IMR-90 (cell line): ENCODE measurements at regions not wholly inside any gene's neighbourhood (a gene's known extent, or its start where the extent isn't known, plus 50 kb on each side); places are given as distances from the start of the nearest gene placed in this dataset.

ENCODE experiments used
- BHLHE40 ChIP-seq: fragments of 150-350 bp; IDR thresholded peaks from 2 replicates; pipeline ENCODE4 v1.6.1; 2016; ENCODE audit warnings: mild to moderate bottlenecking, low read depth, low read length
- CEBPB ChIP-seq: IDR thresholded peaks from 2 replicates; pipeline ENCODE4 v1.6.1; 2012; ENCODE audit warnings: low read depth, low read length, improper control_type of control experiment
- CHD1 ChIP-seq: IDR thresholded peaks from 2 replicates; pipeline ENCODE4 v1.6.1; 2012; ENCODE audit warnings: low read depth, low read length, improper control_type of control experiment
- MAFK ChIP-seq: IDR thresholded peaks from 2 replicates; pipeline ENCODE4 v1.6.1; 2012; ENCODE audit warnings: low read depth, low read length, improper control_type of control experiment
- MXI1 ChIP-seq: IDR thresholded peaks from 2 replicates; pipeline ENCODE4 v1.6.1; 2012; ENCODE audit warnings: low read depth, mild to moderate bottlenecking, low read length, moderate library complexity, borderline replicate concordance
- POLR2A ChIP-seq: IDR thresholded peaks from 2 replicates; pipeline ENCODE4 v1.6.1; 2012; ENCODE audit warnings: mild to moderate bottlenecking, low read depth, low read length
- RAD21 ChIP-seq: IDR thresholded peaks from 2 replicates; pipeline ENCODE4 v1.6.1; 2012; ENCODE audit warnings: low read length, improper control_type of control experiment
- RCOR1 ChIP-seq: IDR thresholded peaks from 2 replicates; pipeline ENCODE4 v1.6.1; 2012; ENCODE audit warnings: mild to moderate bottlenecking, low read length, improper control_type of control experiment; ENCODE audit not compliant: insufficient replicate concordance
- RFX5 ChIP-seq: IDR thresholded peaks from 2 replicates; pipeline ENCODE4 v1.8.0; 2012; ENCODE audit warnings: low read depth, mild to moderate bottlenecking, low read length, moderate library complexity
- SMC3 ChIP-seq: fragments of 150-350 bp; IDR thresholded peaks from 2 replicates; pipeline ENCODE4 v1.6.1; 2016; ENCODE audit warnings: low read depth, mild to moderate bottlenecking, antibody characterized with exemption, low read length, moderate library complexity
- TF ChIP-seq, protein P1 (sequence below): conservative IDR thresholded peaks from 2 replicates; pipeline ENCODE4 v1.5.1; 2012; ENCODE audit warnings: mild to moderate bottlenecking, low read depth, low read length, improper control_type of control experiment
- TF ChIP-seq, protein P2 (sequence below): fragments of 150-350 bp; IDR thresholded peaks from 2 replicates; pipeline ENCODE4 v1.6.1; 2016; ENCODE audit warnings: low read depth, mild to moderate bottlenecking, low read length, moderate library complexity, borderline replicate concordance

DNA sequence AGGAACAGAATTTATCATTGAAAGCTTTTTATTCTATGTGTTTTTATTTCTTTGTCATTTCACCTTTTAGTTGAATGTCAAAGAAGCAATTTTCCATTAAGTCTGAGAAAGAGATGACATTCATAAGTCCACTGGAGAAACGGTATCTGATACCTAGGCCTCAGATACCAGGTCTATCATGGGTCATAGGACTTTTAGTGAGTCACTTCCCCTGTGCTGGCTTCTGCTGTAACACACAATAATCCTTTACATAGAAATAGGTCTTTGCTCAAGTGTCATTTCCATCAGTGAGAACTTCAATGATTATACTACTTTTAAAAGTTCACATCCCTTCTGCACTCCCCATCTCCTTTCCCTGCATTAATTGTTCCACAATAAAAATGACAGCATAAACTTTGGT, 125.5 kb upstream of the ARMCX2 start:
- TF ChIP-seq, protein P1, sequence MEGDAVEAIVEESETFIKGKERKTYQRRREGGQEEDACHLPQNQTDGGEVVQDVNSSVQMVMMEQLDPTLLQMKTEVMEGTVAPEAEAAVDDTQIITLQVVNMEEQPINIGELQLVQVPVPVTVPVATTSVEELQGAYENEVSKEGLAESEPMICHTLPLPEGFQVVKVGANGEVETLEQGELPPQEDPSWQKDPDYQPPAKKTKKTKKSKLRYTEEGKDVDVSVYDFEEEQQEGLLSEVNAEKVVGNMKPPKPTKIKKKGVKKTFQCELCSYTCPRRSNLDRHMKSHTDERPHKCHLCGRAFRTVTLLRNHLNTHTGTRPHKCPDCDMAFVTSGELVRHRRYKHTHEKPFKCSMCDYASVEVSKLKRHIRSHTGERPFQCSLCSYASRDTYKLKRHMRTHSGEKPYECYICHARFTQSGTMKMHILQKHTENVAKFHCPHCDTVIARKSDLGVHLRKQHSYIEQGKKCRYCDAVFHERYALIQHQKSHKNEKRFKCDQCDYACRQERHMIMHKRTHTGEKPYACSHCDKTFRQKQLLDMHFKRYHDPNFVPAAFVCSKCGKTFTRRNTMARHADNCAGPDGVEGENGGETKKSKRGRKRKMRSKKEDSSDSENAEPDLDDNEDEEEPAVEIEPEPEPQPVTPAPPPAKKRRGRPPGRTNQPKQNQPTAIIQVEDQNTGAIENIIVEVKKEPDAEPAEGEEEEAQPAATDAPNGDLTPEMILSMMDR = no peak
- TF ChIP-seq MAFK = no peak
- TF ChIP-seq CHD1 = no peak
- no peak for TF ChIP-seq POLR2A
- TF ChIP-seq RCOR1 = no peak
- TF ChIP-seq RFX5 = no peak
- TF ChIP-seq SMC3 = no peak
- no peak for TF ChIP-seq RAD21
- TF ChIP-seq CEBPB = no peak
- TF ChIP-seq BHLHE40 = no peak
- no peak for TF ChIP-seq MXI1
- TF ChIP-seq, protein P2, sequence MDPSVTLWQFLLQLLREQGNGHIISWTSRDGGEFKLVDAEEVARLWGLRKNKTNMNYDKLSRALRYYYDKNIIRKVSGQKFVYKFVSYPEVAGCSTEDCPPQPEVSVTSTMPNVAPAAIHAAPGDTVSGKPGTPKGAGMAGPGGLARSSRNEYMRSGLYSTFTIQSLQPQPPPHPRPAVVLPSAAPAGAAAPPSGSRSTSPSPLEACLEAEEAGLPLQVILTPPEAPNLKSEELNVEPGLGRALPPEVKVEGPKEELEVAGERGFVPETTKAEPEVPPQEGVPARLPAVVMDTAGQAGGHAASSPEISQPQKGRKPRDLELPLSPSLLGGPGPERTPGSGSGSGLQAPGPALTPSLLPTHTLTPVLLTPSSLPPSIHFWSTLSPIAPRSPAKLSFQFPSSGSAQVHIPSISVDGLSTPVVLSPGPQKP = no peak
